ENCODE measurements at regions not wholly inside any gene's neighbourhood (a gene's known extent, or its start where the extent isn't known, plus 50 kb on each side); places are given as distances from the start of the nearest gene placed in this dataset.

GRCh38 chr6:6704103-6705060 lies 115.9 kb downstream of the LY86 start:
- no peak for DNase-seq

GRCh38 chr6:6705061-6705425 lies 116.5 kb downstream of the LY86 start:
- no peak for DNase-seq

GRCh38 chr6:6705915-6706675 lies 117.6 kb downstream of the LY86 start:
- DNase-seq: no peak

- no peak for DNase-seq
These were observed 118.6 kb downstream of the LY86 start for GRCh38 chr6:6707143-6707542.

- DNase-seq: no peak
These were observed 120.6 kb downstream of the LY86 start for GRCh38 chr6:6709106-6709505.

- DNase-seq: no peak
These were observed 122.7 kb downstream of the LY86 start for GRCh38 chr6:6711031-6711785.

GRCh38 chr6:6711832-6712448 lies 123.4 kb downstream of the LY86 start:
- peak in 1 of 4 experiments; percentile 6 for DNase-seq

GRCh38 chr6:6712449-6713403 lies 124.2 kb downstream of the LY86 start:
- peak in 1 of 4 experiments; percentile 2 for DNase-seq

- no peak for DNase-seq
These were observed 125.1 kb downstream of the LY86 start for GRCh38 chr6:6713657-6714056.

- no peak for DNase-seq
These were observed 125.8 kb downstream of the LY86 start for GRCh38 chr6:6714118-6714897.

- DNase-seq: no peak
These were observed 126.4 kb downstream of the LY86 start for GRCh38 chr6:6714953-6715352.

GRCh38 chr6:6715465-6715864 lies 126.9 kb downstream of the LY86 start:
- DNase-seq: no peak

GRCh38 chr6:6716998-6717763 lies 128.7 kb downstream of the LY86 start:
- no peak for DNase-seq

GRCh38 chr6:6717953-6718352 lies 129.4 kb downstream of the LY86 start:
- DNase-seq: no peak

- DNase-seq: no peak
These were observed 133.1 kb downstream of the LY86 start for GRCh38 chr6:6721606-6722005.

- DNase-seq: no peak
These were observed 133.7 kb downstream of the LY86 start for GRCh38 chr6:6722195-6722594.

GRCh38 chr6:6723361-6723760 lies 134.8 kb downstream of the LY86 start:
- DNase-seq: no peak

- no peak for DNase-seq
These were observed 135.5 kb downstream of the LY86 start for GRCh38 chr6:6723921-6724538.

All from activated naive CD4-positive, alpha-beta T cell (primary cell).